Mucosa of gallbladder (tissue), 1 donor: ENCODE measurements at regions not wholly inside any gene's neighbourhood (a gene's known extent, or its start where the extent isn't known, plus 50 kb on each side); places are given as distances from the start of the nearest gene placed in this dataset.

Source experiments
- DNase-seq: peaks from one replicate; pipeline ENCODE4 v3.0.0-alpha.2; 2020; ENCODE audit warnings: low spot score
- donor health status: DM: no; HTN: no; CAD: no.

GRCh38 chr5:14090755-14091154 is 52.4 kb upstream of the TRIO start:
- DNase-seq, result no peak

DNA sequence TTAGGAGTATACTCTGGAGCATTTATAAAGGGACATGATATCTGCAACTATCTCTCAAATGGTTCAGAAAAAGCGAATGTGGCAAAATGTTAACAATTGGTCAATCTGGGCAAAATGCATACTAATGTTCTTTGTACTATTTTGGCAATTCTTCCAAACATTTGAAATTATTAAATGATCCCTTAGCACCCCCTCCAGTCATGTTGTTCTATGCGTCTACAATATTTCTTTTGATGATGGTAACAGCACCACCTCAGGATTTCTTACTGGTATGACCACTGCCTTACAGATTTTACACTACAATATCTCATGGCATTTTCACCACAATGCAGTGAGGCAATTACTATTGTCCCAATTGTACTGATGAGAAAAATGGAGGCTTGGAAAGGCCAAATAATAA is 52.9 kb upstream of the TRIO start:
- DNase-seq, result no peak

GRCh38 chr5:14089198-14089597 is 53.9 kb upstream of the TRIO start:
- DNase-seq, result no peak

GRCh38 chr5:14086261-14086660 is 56.9 kb upstream of the TRIO start:
- DNase-seq, result no peak

- DNase-seq, result no peak
Measured at GRCh38 chr5:14082973-14083372, 60.2 kb upstream of the TRIO start.

GRCh38 chr5:14082523-14082922 is 60.6 kb upstream of the TRIO start:
- no peak for DNase-seq

DNA sequence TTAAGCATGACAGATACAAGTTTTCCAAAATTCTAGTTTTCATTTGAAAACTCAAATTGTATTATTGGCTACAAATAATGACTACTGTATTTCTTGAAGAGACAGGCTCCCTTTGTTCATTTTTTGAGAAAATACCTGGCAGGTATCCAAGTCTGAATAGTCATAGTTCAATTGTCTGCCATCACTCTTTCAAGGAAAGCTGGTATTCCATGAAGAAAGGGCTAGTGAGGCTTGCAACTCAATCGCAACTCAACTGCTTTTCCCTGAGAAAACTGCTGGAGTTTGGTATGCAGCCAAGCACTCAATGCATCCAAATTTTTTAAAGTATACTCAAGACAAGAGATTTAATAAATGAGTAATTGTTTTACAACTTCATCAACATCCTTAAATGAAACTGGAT is 61.4 kb upstream of the TRIO start:
- no peak for DNase-seq

DNA sequence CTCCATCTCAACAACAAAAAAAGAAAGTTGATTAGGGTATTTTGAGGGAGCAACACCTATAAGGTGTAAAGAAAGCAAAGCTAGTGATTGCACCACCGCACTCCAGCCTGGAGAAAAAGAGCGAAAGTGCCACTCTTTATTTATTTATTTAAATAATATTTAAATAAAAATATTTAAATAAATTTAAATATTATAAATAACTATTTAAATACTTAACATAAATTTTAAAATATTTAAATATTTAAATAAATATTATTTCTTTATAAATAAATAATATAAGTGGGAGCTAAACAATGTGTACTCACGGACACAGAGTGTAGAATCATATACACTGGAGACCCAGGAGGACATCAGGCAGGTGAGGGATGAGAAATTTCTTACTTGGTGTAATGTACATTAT is 64.4 kb upstream of the TRIO start:
- no peak for DNase-seq

- DNase-seq, result no peak
Measured at GRCh38 chr5:14077501-14077900, 65.6 kb upstream of the TRIO start.

- DNase-seq, result no peak
Measured at GRCh38 chr5:14076561-14076960, 66.6 kb upstream of the TRIO start.

DNA sequence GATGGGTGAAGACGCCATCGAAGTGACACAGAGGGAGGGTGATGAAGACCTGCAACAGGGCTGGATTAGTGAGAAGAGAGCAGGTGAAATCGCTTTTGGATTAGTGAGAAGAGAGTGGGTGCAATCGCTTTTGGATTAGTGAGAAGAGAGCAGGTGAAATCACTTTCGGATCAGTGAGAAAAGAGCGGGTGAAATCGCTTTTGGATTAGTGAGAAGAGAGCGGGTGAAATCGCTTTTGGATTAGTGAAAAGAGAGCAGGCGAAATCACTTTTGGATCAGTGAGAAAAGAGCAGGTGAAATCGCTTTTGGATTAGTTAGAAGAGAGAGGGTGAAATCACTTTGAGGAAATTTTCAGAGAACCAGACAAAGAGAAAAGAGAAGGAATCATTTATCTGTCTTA is 67.2 kb upstream of the TRIO start:
- no peak for DNase-seq

DNA sequence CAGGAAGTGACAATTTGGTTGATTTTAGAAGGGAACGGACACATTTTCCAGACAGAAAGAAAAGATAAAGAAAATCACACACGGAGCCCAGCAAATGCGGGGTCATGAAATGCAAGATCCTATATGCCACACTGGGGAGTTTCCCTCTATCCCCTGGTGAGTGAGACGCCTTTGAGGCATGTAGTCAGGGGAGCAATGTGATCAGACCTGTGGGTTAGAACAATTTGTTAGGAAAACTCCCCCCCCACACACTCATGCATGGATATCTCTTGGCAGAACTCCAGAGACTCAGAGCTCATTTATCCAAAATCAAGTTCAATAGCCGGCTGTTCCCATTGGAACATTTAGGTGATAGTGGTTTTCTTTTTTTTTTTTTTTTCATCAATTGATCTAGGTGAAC is 71.7 kb upstream of the TRIO start:
- no peak for DNase-seq

- no peak for DNase-seq
Measured at GRCh38 chr5:14069021-14069420, 74.1 kb upstream of the TRIO start.

- no peak for DNase-seq
Measured at GRCh38 chr5:14068136-14068535, 75.0 kb upstream of the TRIO start.

DNA sequence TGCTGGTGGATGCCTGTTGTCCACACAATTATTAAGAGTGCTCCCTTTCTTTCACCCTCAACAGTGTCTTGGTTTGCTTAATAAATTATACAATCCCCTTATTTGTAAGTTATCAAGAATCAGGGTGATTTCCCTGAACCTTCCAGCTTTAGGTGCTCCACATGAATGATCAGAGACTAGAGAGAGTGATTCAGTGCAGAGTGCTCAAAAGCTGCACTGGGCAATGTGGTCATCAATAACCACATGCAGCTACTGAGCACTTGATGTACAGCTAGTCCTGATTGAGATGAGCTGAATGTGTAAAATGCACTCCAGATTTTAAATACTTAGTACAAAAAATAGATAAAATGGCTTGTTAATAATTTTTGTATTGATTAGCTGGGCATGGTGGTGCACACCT is 76.8 kb upstream of the TRIO start:
- DNase-seq, result no peak

DNA sequence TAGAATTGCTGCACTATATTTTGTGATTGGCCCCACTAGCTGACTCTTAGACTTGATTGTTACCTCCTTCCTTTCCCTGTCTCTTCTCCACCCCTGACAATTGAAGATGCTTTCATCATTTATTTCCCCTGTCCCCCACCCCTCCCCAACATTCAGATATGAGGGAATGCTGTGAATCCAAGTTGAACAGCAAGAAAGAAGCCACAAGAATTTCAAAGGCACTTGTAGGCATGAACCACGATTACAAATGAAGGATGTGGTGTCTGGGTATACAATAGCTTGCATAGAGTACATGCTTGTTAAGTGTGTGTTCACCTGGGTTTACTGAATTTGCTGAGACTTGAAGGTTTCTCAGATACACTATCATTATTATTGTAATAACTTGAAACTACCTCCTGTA is 78.3 kb upstream of the TRIO start:
- DNase-seq, result no peak

DNA sequence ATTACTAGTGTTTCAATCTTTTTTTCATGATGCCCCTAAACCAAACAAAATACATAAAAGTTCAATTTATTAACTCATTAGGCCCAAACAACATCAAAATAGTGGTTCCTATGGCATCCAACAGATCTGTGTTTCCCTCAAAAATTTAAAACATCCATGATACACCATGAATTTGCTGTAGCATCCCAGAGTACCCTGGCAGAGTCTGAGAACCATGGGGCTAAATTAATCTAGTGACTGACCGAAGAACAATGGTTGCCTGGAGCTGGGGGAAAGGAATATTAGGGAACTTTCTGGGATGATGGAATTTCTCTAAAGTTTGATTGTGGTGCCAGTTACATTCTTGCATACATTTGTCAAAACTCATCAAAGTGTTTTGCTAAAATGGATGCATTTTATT is 79.5 kb upstream of the TRIO start:
- DNase-seq, result no peak

DNA sequence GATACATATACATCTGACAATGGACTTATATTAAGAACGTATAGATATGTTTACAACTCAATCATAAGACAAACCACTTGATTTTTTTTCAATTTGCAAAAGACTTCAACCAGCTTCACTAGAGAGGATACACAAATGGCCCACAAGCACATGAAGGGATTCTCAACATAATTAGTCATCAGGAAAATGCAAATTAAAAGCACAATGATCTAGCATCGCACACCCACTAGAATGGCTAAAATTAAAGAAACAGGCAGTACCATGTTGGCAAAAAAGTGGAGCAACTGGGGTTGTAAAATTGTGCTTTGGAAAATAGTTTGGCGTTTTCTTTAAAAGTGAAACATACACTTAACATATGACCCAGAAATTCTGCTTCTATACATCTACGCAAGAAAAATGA is 80.0 kb upstream of the TRIO start:
- no peak for DNase-seq

- DNase-seq, result no peak
Measured at GRCh38 chr5:14062178-14062577, 81.0 kb upstream of the TRIO start.

DNA sequence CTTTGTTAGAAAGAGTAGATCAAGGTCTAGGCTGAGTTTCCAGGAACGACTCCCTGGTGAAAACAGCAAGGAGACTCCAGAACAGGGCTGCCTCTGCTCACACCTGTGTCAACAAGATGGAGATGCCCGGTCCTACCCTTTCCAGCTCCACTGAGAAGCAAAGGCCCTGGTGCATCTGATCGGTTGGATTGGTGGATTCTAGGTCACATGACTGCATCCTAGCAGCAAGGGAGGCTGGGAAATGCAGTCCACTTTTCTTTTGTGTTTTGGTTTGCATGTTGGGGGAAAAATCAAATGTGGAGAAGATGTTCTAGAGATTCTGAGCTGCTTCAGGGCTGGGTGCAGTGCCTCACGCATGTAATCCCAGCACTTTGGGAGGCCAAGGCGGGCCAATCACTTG is 82.0 kb upstream of the TRIO start:
- DNase-seq, result no peak

GRCh38 chr5:14060218-14060617 is 82.9 kb upstream of the TRIO start:
- no peak for DNase-seq

- no peak for DNase-seq
Measured at GRCh38 chr5:14059810-14060209, 83.3 kb upstream of the TRIO start.

DNA sequence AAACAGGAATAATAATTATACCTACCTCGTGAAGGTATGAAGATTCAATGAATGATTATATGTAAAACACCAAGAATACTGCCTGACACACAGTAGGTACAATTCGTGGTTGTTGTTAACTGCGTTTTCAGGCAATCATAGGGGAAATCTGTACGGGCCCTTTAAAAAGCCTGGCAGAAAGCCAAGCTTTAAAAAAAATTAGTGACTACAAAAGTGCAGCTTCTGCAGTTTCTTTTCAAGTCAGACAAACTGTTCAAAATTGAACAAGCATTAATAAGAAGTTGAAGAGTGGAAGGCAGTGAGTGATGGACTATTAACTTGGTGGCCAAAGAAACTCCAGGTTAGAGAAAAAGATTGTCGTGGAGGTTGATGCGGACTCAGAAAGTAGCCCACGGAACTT is 85.9 kb upstream of the TRIO start:
- DNase-seq, result no peak

DNA sequence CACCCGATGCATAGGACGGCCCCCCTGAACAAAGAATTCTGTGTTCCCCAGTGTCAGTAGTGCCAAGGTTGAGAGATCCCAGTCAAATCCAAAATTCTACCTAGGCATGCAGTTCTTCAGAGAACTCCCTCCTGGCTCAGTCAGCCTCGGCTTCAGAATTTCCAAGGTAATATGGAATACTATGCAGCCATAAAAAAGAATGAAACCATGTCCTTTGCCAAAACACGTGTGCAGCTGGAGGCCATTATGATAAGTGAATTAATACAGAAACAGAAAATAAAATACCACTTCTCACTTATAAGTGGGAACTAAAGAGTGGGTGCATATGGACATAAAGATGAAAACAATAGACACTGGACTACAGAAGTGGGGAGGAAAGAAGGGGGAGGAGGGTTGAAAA is 87.1 kb upstream of the TRIO start:
- no peak for DNase-seq
